Left colon (tissue), 2 donors: ENCODE measurements at regions not wholly inside any gene's neighbourhood (a gene's known extent, or its start where the extent isn't known, plus 50 kb on each side); places are given as distances from the start of the nearest gene placed in this dataset.

Experiments
- ATAC-seq: fragments of 200-7000 bp; cut with Tn5 transposase; one replicate; pipeline ENCODE4 v1.9.1; 2020; ENCODE audit warnings: mild to moderate bottlenecking, moderate library complexity
- DNase-seq, 2 donors: peaks; one replicate each; pipeline ENCODE4 v3.0.0-alpha.2; 2020
- intact Hi-C, 2 donors: fragments of 100-400 bp; cut with DNase I in 1 of 2; cut with micrococcal nuclease in 1 of 2; formaldehyde crosslinking; loops; one replicate each; pipeline versions ENCODE4 v1.11.2 to v1.14.0; 2022; cut with DNase I, micrococcal nuclease
- donor health status: DM: no; HTN: no; CAD: no.
- donor health status: DM: yes; HTN: yes; CAD: no.

GRCh38 chr5:38641003-38641402 lies 84.6 kb upstream of the LIFR start:
- DNase-seq (no peak), ATAC-seq (no peak)
- intact Hi-C loops = no loop called here

- DNase-seq (no peak), ATAC-seq (no peak)
- intact Hi-C loops = no loop called here
These were observed 85.9 kb upstream of the LIFR start for GRCh38 chr5:38642189-38642911.

- ATAC-seq (no peak), DNase-seq (no peak)
- intact Hi-C loops = no loop called here
These were observed 87.2 kb upstream of the LIFR start for GRCh38 chr5:38643616-38644015.

DNA sequence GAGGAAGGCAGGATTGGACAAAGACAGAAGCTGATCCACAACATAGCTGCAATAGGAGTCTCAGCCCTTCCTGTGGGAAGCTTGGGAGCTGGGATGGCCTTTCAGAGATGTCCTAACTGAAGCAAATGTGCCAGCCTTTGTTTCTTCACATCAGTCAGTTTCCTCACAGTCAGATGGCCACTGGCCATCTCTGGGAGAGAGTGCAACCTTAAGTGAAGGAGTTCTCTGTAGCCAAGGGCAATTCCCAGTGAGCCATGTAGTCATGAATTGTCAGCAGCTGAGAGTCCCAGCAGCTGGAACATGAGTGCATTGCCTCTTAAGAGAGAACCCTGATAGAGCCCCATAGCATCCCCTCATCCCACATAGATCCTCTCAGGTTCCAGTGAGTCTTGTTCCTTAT lies 89.1 kb upstream of the LIFR start:
- intact Hi-C loops = no loop called here
- ATAC-seq (no peak), DNase-seq (no peak)

DNA sequence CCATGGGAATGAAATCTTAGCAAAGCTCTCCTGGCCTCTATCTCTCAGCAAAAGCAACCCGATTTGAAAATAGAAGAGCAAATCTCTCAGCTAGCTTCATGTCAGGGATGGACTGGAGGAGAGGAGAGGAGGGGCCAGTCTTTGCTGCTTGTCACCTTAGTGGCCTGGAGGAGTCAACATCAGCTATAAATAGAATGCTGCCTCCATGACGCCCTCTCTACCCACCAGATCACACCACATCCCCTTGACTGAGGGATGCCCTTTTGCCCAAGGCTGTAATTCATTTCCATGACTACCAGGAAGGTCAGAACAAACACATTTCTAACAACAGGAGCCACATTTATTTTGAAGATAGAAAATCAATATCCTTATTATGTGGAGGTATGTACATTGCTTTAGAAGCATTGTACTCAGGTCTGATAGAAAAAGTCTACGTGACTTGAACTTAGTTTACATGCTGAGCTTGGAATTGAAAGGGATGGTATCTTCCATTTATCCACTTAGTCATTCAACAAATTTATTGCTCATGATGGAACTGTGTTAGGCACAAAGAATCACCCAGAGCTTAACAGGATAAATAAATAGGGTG lies 92.4 kb upstream of the LIFR start:
- intact Hi-C loops = no loop called here
- ATAC-seq (no peak), DNase-seq (no peak)

GRCh38 chr5:38650540-38650939 lies 94.1 kb upstream of the LIFR start:
- DNase-seq (no peak), ATAC-seq (no peak)
- intact Hi-C loops = no loop called here

DNA sequence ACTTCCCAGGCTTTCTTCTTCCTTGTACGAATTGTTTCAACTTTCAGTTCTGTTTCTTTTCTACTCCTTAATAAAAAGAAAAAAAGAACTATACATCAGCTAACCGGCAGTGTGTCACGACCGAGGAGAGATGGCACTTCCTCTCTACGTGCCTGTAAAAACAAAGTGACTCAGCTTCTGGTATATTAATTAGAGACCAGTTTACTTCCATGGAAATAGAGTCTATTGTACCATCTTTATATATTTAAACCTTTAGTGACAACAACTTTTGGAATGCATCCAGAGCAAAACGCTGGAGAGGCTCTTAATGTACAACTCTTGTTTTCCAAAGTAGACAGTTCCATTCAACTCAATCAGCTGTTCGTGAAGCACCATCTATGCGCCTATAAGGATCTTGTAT lies 94.5 kb upstream of the LIFR start:
- no peak for DNase-seq
- ATAC-seq = no peak
- intact Hi-C loops = no loop called here

- DNase-seq = no peak
- ATAC-seq = no peak
- intact Hi-C loops = no loop called here
These were observed 95.4 kb upstream of the LIFR start for GRCh38 chr5:38651806-38652205.

- intact Hi-C loops = no loop called here
- ATAC-seq (no peak), DNase-seq (no peak)
These were observed 96.9 kb upstream of the LIFR start for GRCh38 chr5:38653389-38653788.

DNA sequence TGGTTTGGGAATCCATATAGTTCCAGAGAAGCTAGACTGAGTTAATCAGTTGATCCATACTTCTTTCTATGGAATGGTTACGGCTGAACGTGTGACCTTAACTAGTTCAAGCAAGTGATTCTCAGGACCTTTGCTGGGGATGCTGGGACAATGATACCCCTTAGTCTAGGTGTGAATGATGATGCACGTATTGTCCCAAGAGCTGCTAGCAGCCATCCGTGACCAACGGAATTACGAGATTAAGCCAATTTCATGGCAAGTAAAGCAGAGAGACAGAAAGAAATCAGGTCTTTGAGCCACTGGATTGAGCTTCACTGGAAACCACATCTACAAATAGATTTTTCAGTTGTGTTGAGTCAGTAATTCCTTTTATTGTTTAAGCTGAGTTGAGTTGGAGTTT lies 99.2 kb upstream of the LIFR start:
- intact Hi-C loops = no loop called here
- ATAC-seq (no peak), DNase-seq (no peak)

- ATAC-seq (no peak), DNase-seq (no peak)
These were observed 100.1 kb upstream of the LIFR start for GRCh38 chr5:38656568-38656967.

GRCh38 chr5:38657020-38657419 lies 100.6 kb upstream of the LIFR start:
- ATAC-seq (no peak), DNase-seq (no peak)
- intact Hi-C loops = no loop called here

More at GRCh38 chr5:38656568-38656967, 100.1 kb upstream of the LIFR start:
- intact Hi-C loops = no loop called here

- peak in 1 of 2 donors; percentile 25 for DNase-seq
- intact Hi-C loops = no loop called here
- ATAC-seq = peak; percentile 55
These were observed 103.8 kb upstream of the LIFR start for GRCh38 chr5:38660194-38660668.

GRCh38 chr5:38662090-38662489 lies 105.6 kb upstream of the LIFR start:
- intact Hi-C loops = no loop called here
- no peak for DNase-seq
- ATAC-seq = no peak

GRCh38 chr5:38663249-38663648 lies 106.8 kb upstream of the LIFR start:
- no peak for ATAC-seq
- no peak for DNase-seq
- intact Hi-C loops = no loop called here

DNA sequence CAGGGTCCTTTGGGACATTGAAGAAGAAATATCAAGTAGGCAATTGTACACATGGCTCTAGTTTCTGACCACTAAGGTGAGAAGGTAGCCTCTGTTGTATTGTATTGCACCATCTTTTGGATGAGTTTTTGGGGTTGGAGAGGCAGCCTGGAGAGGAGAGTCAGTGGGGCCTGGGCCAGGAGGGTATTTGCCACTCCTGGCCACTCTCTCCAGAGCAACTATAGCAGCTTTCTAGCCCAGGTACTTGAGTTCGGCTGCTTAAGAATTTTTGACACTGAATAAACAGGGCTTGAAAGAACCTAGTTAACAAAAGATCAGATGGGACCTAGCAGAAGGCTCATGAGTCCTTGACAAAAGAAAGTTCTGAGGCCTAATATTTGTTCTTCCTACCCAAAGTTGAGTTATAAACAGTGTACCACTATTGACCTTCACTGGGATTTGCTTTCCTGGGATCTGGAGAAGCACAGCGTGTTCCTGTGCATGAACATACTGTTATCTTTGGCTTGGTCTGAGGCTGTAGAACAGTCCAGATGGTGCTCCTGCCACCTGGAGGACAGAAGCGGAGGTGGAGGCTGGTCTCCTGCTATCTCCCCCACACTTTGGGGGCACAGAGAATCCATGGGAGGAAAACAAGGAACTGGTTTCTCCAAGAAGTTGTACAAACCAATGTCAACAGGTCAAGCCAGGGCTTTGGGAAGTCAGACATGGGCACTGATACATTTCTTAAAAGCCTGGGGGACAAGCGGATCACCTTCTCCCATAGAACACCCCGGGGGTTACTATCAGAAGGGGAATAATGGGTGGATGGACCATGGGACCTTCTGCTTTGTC lies 110.4 kb upstream of the LIFR start:
- intact Hi-C loops = no loop called here
- DNase-seq (no peak), ATAC-seq (no peak)

DNA sequence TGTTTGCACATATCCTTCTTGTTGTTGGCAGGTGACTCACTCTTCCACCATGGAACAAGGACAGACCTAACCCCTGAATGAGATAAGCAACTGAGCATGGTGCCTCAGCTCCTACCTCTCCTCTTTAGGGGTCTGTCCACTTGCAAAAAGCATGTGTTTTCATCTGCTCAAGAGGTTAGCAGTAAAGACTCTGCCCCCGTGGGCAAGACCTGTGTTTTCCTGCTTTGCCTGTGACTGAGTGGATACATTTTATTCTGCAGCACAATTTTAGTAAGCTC lies 111.0 kb upstream of the LIFR start:
- intact Hi-C loops = no loop called here
- DNase-seq = no peak
- ATAC-seq = no peak

- intact Hi-C loops = no loop called here
These were observed 113.0 kb upstream of the LIFR start for GRCh38 chr5:38669361-38669880.

DNA sequence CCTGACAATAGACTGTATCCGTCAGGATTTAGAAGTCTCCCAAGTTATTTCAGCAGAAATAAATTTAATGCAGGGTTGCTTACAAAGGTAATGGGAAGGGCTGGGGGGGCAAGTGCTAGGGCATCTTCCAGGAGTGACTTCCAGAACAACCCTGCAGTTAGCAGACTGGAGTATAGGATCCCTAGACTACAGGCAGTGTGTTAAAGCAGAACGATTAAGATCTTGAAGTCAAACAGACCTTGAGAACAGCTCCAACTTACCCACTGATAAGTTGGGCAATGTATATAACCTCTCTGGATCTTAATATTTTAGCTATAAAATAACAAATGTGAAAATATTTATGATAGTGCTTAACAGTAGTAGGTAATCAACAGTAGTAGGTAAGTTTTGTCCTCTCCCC lies 113.6 kb upstream of the LIFR start:
- ATAC-seq (no peak), DNase-seq (no peak)
- intact Hi-C loops = no loop called here

More at GRCh38 chr5:38669361-38669880, 113.0 kb upstream of the LIFR start:
- ATAC-seq (no peak), DNase-seq (no peak)

DNA sequence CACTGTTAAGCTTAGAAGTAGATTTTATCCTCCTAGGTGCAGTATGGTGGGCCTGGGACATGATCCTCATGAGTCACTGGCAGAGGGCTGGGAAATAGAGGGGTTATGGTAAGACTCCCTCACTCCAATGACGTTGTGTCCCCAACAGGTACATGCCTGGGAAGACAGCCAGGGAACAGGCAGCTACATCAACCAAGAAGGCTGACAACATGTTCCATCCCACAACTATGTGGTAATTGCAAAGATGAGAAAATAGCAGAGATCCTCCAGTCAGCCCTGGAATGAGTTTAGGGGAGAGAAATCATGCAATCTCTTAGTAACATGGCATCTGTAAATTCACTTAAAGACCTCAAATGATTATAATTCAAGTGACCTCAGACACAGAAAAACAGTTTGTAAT lies 114.4 kb upstream of the LIFR start:
- DNase-seq (no peak), ATAC-seq (no peak)
- intact Hi-C loops = no loop called here
